ENCODE measurements at regions not wholly inside any gene's neighbourhood (a gene's known extent, or its start where the extent isn't known, plus 50 kb on each side); places are given as distances from the start of the nearest gene placed in this dataset.

DNA sequence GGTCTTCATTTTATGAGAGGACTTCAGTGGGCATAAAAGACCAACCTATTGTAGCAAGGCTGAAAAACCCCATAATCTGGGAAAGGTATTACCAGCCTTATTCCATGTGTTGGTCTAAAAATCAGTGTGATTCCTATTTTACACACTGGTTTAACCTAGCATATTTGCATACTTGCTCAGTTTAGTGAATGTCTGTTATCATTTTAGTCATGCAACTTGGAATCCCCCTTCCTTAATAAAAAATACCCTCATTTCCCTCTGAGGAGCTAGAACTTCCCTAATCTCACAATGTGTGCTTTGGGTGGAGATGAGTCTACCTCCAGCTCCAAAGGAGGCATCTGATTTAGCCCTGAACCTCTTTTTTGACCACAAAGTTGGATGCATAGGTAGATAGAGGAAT lies 312.8 kb upstream of the SORCS1 start:
- TF ChIP-seq, protein P1, sequence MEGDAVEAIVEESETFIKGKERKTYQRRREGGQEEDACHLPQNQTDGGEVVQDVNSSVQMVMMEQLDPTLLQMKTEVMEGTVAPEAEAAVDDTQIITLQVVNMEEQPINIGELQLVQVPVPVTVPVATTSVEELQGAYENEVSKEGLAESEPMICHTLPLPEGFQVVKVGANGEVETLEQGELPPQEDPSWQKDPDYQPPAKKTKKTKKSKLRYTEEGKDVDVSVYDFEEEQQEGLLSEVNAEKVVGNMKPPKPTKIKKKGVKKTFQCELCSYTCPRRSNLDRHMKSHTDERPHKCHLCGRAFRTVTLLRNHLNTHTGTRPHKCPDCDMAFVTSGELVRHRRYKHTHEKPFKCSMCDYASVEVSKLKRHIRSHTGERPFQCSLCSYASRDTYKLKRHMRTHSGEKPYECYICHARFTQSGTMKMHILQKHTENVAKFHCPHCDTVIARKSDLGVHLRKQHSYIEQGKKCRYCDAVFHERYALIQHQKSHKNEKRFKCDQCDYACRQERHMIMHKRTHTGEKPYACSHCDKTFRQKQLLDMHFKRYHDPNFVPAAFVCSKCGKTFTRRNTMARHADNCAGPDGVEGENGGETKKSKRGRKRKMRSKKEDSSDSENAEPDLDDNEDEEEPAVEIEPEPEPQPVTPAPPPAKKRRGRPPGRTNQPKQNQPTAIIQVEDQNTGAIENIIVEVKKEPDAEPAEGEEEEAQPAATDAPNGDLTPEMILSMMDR (conservative IDR thresholded peaks at IDR 0.05) = no peak
- no peaks in the 10 kb centered on the region for H3K9me3 Mint-ChIP-seq
- H3K4me3 Mint-ChIP-seq = no peak overlapping the region
- DNase-seq (ENCODE audit: extremely low spot score, unreplicated experiment) = no peak
- H3K27me3 Mint-ChIP-seq = peaks cover under 1% of the 10 kb centered on the region
- H3K27ac Mint-ChIP-seq = no peak overlapping the region
- peaks cover 9% of the 10 kb centered on the region for H3K4me1 Mint-ChIP-seq (ENCODE audit: unreplicated experiment)
- no peaks in the 10 kb centered on the region for H3K36me3 Mint-ChIP-seq

DNA sequence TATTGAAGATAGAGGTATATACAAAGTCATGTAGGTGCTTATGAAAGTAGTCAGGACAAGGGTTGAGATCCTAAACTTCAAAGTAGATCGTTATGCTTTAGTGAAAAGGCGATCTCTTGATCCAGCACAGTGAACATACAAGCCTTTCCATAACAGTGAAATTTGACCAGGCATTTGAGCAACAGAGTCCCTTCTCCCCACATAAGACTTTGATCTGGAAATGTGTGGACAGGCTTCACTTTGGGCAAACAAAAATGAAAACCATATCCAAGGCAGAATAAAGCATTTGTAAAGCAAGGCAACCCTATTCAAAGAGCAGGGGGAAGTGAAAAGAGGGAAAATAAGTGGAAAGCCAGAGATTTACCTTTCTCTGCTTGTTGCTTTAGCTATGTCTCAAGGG lies 311.9 kb upstream of the SORCS1 start:
- no peaks in the 10 kb centered on the region for H3K36me3 Mint-ChIP-seq
- no peak overlapping the region for H3K4me3 Mint-ChIP-seq
- H3K27ac Mint-ChIP-seq = no peak overlapping the region
- no peaks in the 10 kb centered on the region for H3K27me3 Mint-ChIP-seq
- H3K9me3 Mint-ChIP-seq = no peaks in the 10 kb centered on the region
- peaks cover 9% of the 10 kb centered on the region for H3K4me1 Mint-ChIP-seq (ENCODE audit: unreplicated experiment)
- TF ChIP-seq, protein P1 (conservative IDR thresholded peaks at IDR 0.05) = no peak
- DNase-seq (ENCODE audit: extremely low spot score, unreplicated experiment) = no peak

DNA sequence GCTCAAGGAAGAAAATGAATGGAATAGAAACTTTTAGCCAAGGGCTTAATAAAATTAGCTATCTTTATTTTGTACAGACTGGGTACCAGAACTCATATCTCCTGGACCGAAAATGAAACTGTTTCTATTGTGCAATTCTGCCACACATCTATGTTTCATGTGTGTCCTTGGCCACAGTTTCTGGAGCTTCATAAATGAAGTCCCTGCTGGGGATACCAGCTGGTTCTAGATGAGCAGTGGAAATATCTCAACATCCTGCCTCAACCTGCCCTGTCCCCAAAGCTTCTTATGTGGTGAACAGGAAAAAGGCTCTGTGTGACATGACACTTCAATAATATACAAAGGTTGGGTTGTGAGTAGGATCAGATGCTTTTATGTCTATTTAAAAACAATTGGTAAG lies 310.1 kb upstream of the SORCS1 start:
- Mint-ChIP-seq H3K9me3 (no peaks in the 10 kb centered on the region), H3K27ac (no peak overlapping the region), H3K4me3 (no peak overlapping the region), H3K4me1 (ENCODE audit: unreplicated experiment) (peaks cover 9% of the 10 kb centered on the region), H3K36me3 (no peaks in the 10 kb centered on the region), H3K27me3 (no peaks in the 10 kb centered on the region)
- no peak for DNase-seq (ENCODE audit: extremely low spot score, unreplicated experiment)
- TF ChIP-seq, protein P1 (conservative IDR thresholded peaks at IDR 0.05) = no peak

- no peak for DNase-seq (ENCODE audit: extremely low spot score, unreplicated experiment)
- Mint-ChIP-seq H3K4me3 (no peak overlapping the region), H3K4me1 (ENCODE audit: unreplicated experiment) (peaks cover 9% of the 10 kb centered on the region), H3K27me3 (no peaks in the 10 kb centered on the region), H3K9me3 (no peaks in the 10 kb centered on the region), H3K36me3 (no peaks in the 10 kb centered on the region), H3K27ac (no peak overlapping the region)
- TF ChIP-seq, protein P1 (conservative IDR thresholded peaks at IDR 0.05) = no peak
Observed at GRCh38 chr10:107473225-107473624, 308.7 kb upstream of the SORCS1 start.

DNA sequence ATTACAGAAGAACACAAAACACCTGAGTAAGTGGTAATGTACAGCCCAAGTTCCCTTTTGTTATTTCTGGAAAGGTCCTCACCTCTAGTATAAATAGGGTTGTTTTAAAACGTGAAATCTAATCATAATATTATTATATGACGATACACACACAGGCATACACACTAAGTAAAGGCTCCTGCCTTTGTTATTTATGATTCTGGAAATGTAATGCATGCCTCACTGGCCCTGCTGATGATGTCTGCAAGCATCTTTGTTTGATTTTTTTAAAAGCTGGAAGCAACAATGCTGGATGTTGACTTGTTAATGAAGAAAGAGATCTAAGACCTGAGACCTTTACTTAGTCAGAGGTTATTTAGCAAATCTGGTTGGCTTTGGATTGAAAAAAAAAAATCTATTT lies 307.4 kb upstream of the SORCS1 start:
- no peak overlapping the region for H3K4me3 Mint-ChIP-seq
- peaks cover 9% of the 10 kb centered on the region for H3K4me1 Mint-ChIP-seq (ENCODE audit: unreplicated experiment)
- H3K27me3 Mint-ChIP-seq = no peaks in the 10 kb centered on the region
- H3K9me3 Mint-ChIP-seq = no peaks in the 10 kb centered on the region
- no peak overlapping the region for H3K27ac Mint-ChIP-seq
- no peak for DNase-seq (ENCODE audit: extremely low spot score, unreplicated experiment)
- H3K36me3 Mint-ChIP-seq = no peaks in the 10 kb centered on the region
- TF ChIP-seq, protein P1 (conservative IDR thresholded peaks at IDR 0.05) = no peak

DNA sequence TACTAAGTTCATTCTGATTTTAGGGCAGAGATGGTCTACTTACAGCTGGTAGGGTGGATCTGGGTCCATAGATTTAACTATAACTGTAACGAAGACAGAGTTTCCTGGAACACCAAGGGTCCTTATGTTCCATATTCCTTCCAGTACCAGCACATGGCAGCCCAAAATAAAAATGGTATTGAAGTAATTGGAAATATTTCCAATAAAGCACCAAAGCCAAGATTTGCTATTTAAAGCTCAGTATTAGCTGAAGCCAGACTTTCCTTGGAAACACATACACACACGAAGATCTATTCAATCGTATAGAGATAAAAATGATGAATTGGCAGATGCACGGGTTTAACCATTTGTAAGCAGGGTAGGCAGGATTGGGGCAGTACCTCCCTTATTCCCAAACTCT lies 289.1 kb upstream of the SORCS1 start:
- Mint-ChIP-seq H3K27ac (no peak overlapping the region), H3K27me3 (no peaks in the 10 kb centered on the region), H3K9me3 (no peaks in the 10 kb centered on the region), H3K4me3 (no peak overlapping the region), H3K4me1 (ENCODE audit: unreplicated experiment) (no peaks in the 10 kb centered on the region), H3K36me3 (no peaks in the 10 kb centered on the region)
- TF ChIP-seq, protein P1 (conservative IDR thresholded peaks at IDR 0.05) = no peak
- DNase-seq (ENCODE audit: extremely low spot score, unreplicated experiment) = no peak

Data from type B pancreatic cell (in vitro differentiated cells).